ENCODE measurements at regions not wholly inside any gene's neighbourhood (a gene's known extent, or its start where the extent isn't known, plus 50 kb on each side); places are given as distances from the start of the nearest gene placed in this dataset.
A peak's percentile ranks its signal among the peaks of the same experiment; 100 is the strongest.

GRCh38 chrX:23482561-23482960, 147.9 kb downstream of the PTCHD1 start:
- Histone ChIP-seq H3K9me3 (ENCODE audit: severe bottlenecking) (no peaks in the 10 kb centered on the region), H3K4me1 (ENCODE audit: insufficient read depth, poor library complexity, severe bottlenecking) (no peaks in the 10 kb centered on the region), H3K36me3 (ENCODE audit: low read depth) (no peaks in the 10 kb centered on the region), H3K27ac (ENCODE audit: poor library complexity, severe bottlenecking) (no peak overlapping the region), H3K27me3 (ENCODE audit: insufficient read depth, poor library complexity, severe bottlenecking) (no peaks in the 10 kb centered on the region), H3K4me3 (ENCODE audit: severe bottlenecking) (no peak overlapping the region)
- no peak for TF ChIP-seq CTCF (IDR thresholded peaks at IDR 0.05; ENCODE audit: poor library complexity, severe bottlenecking)
- no peak for DNase-seq (ENCODE audit: low spot score)
- ATAC-seq (ENCODE audit: low read depth): no peak

DNA sequence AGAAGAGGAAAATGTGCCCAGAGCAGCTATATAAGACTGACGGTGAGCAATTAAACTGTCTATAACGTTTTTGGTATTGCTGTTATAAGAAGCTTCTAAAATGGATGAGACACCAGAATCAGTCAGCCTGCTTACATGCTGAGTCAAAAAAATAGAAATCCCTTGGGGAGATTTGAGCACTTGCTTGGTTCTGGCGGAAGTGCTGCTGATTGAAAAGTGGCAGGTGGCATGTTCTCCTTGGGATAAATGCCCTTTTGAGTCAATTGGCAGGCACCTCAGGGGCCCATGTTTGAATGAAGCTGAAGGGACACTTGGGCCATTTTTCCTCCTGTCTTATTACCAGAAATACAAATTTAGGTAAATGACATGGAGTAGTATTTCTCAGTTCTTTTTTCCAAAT, 148.7 kb downstream of the PTCHD1 start:
- H3K27me3 ChIP-seq (ENCODE audit: insufficient read depth, poor library complexity, severe bottlenecking): no peaks in the 10 kb centered on the region
- no peak for DNase-seq (ENCODE audit: low spot score)
- ATAC-seq (ENCODE audit: low read depth): no peak
- H3K4me3 ChIP-seq (ENCODE audit: severe bottlenecking): no peak overlapping the region
- H3K4me1 ChIP-seq (ENCODE audit: insufficient read depth, poor library complexity, severe bottlenecking): no peaks in the 10 kb centered on the region
- no peaks in the 10 kb centered on the region for H3K36me3 ChIP-seq (ENCODE audit: low read depth)
- no peak for TF ChIP-seq CTCF (IDR thresholded peaks at IDR 0.05; ENCODE audit: poor library complexity, severe bottlenecking)
- H3K27ac ChIP-seq (ENCODE audit: poor library complexity, severe bottlenecking): no peak overlapping the region
- H3K9me3 ChIP-seq (ENCODE audit: severe bottlenecking): no peaks in the 10 kb centered on the region

DNA sequence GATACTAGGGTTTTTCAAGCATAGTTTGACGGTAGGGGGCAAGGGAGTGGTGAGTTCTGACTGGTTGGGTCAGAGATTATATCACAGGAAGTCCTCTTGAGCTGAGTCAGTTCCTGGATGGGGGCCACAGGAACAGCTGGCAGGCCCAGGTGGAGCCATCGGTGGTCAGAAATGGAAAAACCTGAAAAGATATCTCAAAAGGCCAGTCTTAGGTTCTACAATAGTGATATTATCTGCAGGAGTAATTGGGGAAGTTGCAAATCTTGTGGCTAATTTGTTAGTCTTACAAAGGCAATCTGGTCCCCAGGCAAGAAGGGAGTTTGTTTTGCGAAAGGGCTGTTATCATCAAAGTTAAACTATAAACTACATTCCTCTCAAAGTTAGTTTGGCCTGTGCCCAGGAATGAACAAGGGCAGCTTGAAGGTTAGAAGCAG, 159.3 kb downstream of the PTCHD1 start:
- ATAC-seq (ENCODE audit: low read depth) (0 out of 3 replicates have a peak, but pooled peaks have one; percentile 36), DNase-seq (ENCODE audit: low spot score) (no peak)
- H3K9me3 ChIP-seq (ENCODE audit: severe bottlenecking): no peaks in the 10 kb centered on the region
- no peaks in the 10 kb centered on the region for H3K4me1 ChIP-seq (ENCODE audit: insufficient read depth, poor library complexity, severe bottlenecking)
- H3K27ac ChIP-seq (ENCODE audit: poor library complexity, severe bottlenecking): peak overlapping the region; percentile 14
- no peaks in the 10 kb centered on the region for H3K27me3 ChIP-seq (ENCODE audit: insufficient read depth, poor library complexity, severe bottlenecking)
- no peak overlapping the region for H3K4me3 ChIP-seq (ENCODE audit: severe bottlenecking)
- TF ChIP-seq CTCF (IDR thresholded peaks at IDR 0.05; ENCODE audit: poor library complexity, severe bottlenecking): no peak
- no peaks in the 10 kb centered on the region for H3K36me3 ChIP-seq (ENCODE audit: low read depth)

- H3K36me3 ChIP-seq (ENCODE audit: low read depth): no peaks in the 10 kb centered on the region
- ATAC-seq (ENCODE audit: low read depth): no peak
- DNase-seq (ENCODE audit: low spot score): no peak
- no peak overlapping the region for H3K27ac ChIP-seq (ENCODE audit: poor library complexity, severe bottlenecking)
- no peak for TF ChIP-seq CTCF (IDR thresholded peaks at IDR 0.05; ENCODE audit: poor library complexity, severe bottlenecking)
- H3K4me3 ChIP-seq (ENCODE audit: severe bottlenecking): no peak overlapping the region
- H3K27me3 ChIP-seq (ENCODE audit: insufficient read depth, poor library complexity, severe bottlenecking): no peaks in the 10 kb centered on the region
- no peaks in the 10 kb centered on the region for H3K4me1 ChIP-seq (ENCODE audit: insufficient read depth, poor library complexity, severe bottlenecking)
- no peaks in the 10 kb centered on the region for H3K9me3 ChIP-seq (ENCODE audit: severe bottlenecking)
These were observed 160.1 kb downstream of the PTCHD1 start for GRCh38 chrX:23494741-23495140.

DNA sequence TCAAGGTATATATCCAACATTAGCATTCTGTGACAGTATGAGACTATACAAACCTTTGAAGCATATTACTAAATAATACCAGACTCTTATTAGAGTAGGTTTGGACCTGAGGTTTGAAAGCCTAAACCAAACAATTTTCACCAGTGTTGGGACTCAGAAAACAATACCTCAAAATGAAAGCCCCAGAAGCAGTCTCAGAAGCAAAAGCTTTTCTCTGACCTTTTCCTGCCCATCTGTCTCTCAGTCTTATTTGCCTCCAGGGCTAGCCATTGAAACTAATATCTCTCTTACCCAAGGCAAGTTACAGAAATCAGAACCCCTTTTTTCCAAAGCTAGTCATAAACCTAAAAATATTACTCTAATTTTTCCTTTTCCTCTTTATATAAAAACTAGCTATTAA, 163.3 kb downstream of the PTCHD1 start:
- Histone ChIP-seq H3K36me3 (ENCODE audit: low read depth) (no peaks in the 10 kb centered on the region), H3K27me3 (ENCODE audit: insufficient read depth, poor library complexity, severe bottlenecking) (no peaks in the 10 kb centered on the region), H3K4me3 (ENCODE audit: severe bottlenecking) (no peak overlapping the region), H3K4me1 (ENCODE audit: insufficient read depth, poor library complexity, severe bottlenecking) (no peaks in the 10 kb centered on the region), H3K27ac (ENCODE audit: poor library complexity, severe bottlenecking) (no peak overlapping the region), H3K9me3 (ENCODE audit: severe bottlenecking) (no peaks in the 10 kb centered on the region)
- ATAC-seq (ENCODE audit: low read depth): no peak
- TF ChIP-seq CTCF (IDR thresholded peaks at IDR 0.05; ENCODE audit: poor library complexity, severe bottlenecking): no peak
- no peak for DNase-seq (ENCODE audit: low spot score)

All from RWPE2 (cell line).